ENCODE measurements at regions not wholly inside any gene's neighbourhood (a gene's known extent, or its start where the extent isn't known, plus 50 kb on each side); places are given as distances from the start of the nearest gene placed in this dataset.
A peak's percentile ranks its signal among the peaks of the same experiment; 100 is the strongest.

- H3K9ac ChIP-seq: no peak overlapping the region
- ChIA-PET CTCF (no interaction called here), POLR2A (no interaction called here)
- H3K9me2 ChIP-seq: no peaks in the 10 kb centered on the region
- H2AFZ ChIP-seq (ENCODE audit: low read depth): no peak overlapping the region
- no peaks in the 10 kb centered on the region for H3K9me3 ChIP-seq
- H4K20me1 ChIP-seq (ENCODE audit: insufficient read depth): no peaks in the 10 kb centered on the region
- no peaks in the 10 kb centered on the region for H3K79me2 ChIP-seq (ENCODE audit: insufficient read depth)
- H3K27me3 ChIP-seq (ENCODE audit: insufficient read depth): no peaks in the 10 kb centered on the region
- peaks cover 4 to 42% of the 10 kb centered on the region in 2 experiments; a peak in 2 of 4 replicates for H3K4me1 ChIP-seq (ENCODE audit: control insufficient read depth in 1 of 2, insufficient read depth in 2 of 2, low read depth in 1 of 2, low read length in 1 of 2)
- H3F3A ChIP-seq (replicated peaks; ENCODE audit: insufficient read depth): peaks cover 27% of the 10 kb centered on the region
- no peaks in the 10 kb centered on the region for H3K36me3 ChIP-seq (replicated peaks in 1 of 2; ENCODE audit: control insufficient read depth in 1 of 2, insufficient read depth in 2 of 2, low read length in 1 of 2)
- no peak overlapping the region for H3K4me2 ChIP-seq
- H3K4me3 ChIP-seq (ENCODE audit: low read depth in 2 of 2, low read length in 1 of 2): no peak overlapping the region
- H3K27ac ChIP-seq (ENCODE audit: low read depth in 2 of 2, low read length in 1 of 2): no peak overlapping the region
- no peak for TF ChIP-seq EZH2phosphoT487 (IDR thresholded peaks at IDR 0.05; ENCODE audit: borderline replicate concordance, low read depth)
- TF ChIP-seq, protein P1, sequence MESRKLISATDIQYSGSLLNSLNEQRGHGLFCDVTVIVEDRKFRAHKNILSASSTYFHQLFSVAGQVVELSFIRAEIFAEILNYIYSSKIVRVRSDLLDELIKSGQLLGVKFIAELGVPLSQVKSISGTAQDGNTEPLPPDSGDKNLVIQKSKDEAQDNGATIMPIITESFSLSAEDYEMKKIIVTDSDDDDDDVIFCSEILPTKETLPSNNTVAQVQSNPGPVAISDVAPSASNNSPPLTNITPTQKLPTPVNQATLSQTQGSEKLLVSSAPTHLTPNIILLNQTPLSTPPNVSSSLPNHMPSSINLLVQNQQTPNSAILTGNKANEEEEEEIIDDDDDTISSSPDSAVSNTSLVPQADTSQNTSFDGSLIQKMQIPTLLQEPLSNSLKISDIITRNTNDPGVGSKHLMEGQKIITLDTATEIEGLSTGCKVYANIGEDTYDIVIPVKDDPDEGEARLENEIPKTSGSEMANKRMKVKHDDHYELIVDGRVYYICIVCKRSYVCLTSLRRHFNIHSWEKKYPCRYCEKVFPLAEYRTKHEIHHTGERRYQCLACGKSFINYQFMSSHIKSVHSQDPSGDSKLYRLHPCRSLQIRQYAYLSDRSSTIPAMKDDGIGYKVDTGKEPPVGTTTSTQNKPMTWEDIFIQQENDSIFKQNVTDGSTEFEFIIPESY (IDR thresholded peaks at IDR 0.05; ENCODE audit: borderline replicate concordance, low read depth): no peak
- TF ChIP-seq ELF1 (IDR thresholded peaks at IDR 0.05): no peak
- no peak for TF ChIP-seq TEAD4 (IDR thresholded peaks at IDR 0.05; ENCODE audit: borderline replicate concordance, insufficient read depth)
- no peak for TF ChIP-seq FOXM1 (IDR thresholded peaks at IDR 0.05; ENCODE audit: low read depth)
- no peak for TF ChIP-seq FOXJ3 (CRISPR knock-in tag; IDR thresholded peaks at IDR 0.05)
- TF ChIP-seq CHD2 (IDR thresholded peaks at IDR 0.05; ENCODE audit: low read length, partially characterized antibody): no peak
- TF ChIP-seq YY1 (IDR thresholded peaks at IDR 0.05; ENCODE audit: low read depth): no peak
- TF ChIP-seq RAD21 (IDR thresholded peaks at IDR 0.05; ENCODE audit: low read length): no peak
- no peak for TF ChIP-seq RFX5 (IDR thresholded peaks at IDR 0.05; ENCODE audit: low read length)
- no peak for TF ChIP-seq TCF12 (IDR thresholded peaks at IDR 0.05)
- DNase-seq: no peak
Observed at GRCh38 chr1:98328855-98329254, 332.7 kb upstream of the SNX7 start.

- TF ChIP-seq SIN3A (IDR thresholded peaks at IDR 0.05; ENCODE audit: borderline replicate concordance, low read depth, low read length) (no peak), GABPA (IDR thresholded peaks at IDR 0.05; ENCODE audit: low read depth) (no peak), EP300 (IDR thresholded peaks at IDR 0.05; ENCODE audit: borderline replicate concordance in 1 of 2, low read depth in 1 of 2, low read length in 1 of 2) (no peak), TCF12 (IDR thresholded peaks at IDR 0.05) (no peak)
- TF ChIP-seq, protein P2, sequence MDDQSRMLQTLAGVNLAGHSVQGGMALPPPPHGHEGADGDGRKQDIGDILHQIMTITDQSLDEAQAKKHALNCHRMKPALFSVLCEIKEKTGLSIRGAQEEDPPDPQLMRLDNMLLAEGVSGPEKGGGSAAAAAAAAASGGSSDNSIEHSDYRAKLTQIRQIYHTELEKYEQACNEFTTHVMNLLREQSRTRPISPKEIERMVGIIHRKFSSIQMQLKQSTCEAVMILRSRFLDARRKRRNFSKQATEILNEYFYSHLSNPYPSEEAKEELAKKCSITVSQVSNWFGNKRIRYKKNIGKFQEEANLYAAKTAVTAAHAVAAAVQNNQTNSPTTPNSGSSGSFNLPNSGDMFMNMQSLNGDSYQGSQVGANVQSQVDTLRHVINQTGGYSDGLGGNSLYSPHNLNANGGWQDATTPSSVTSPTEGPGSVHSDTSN (IDR thresholded peaks at IDR 0.05): no peak
- Histone ChIP-seq H3K27me3 (ENCODE audit: insufficient read depth) (no peaks in the 10 kb centered on the region), H3K79me2 (ENCODE audit: insufficient read depth) (no peaks in the 10 kb centered on the region), H3F3A (replicated peaks; ENCODE audit: insufficient read depth) (peaks cover 42% of the 10 kb centered on the region), H2AFZ (ENCODE audit: low read depth) (no peak overlapping the region), H4K20me1 (ENCODE audit: insufficient read depth) (no peaks in the 10 kb centered on the region), H3K36me3 (replicated peaks in 1 of 2; ENCODE audit: control insufficient read depth in 1 of 2, insufficient read depth in 2 of 2, low read length in 1 of 2) (no peaks in the 10 kb centered on the region), H3K4me3 (ENCODE audit: low read depth in 2 of 2, low read length in 1 of 2) (no peak overlapping the region), H3K4me1 (ENCODE audit: control insufficient read depth in 1 of 2, insufficient read depth in 2 of 2, low read depth in 1 of 2, low read length in 1 of 2) (peaks cover 4 to 56% of the 10 kb centered on the region in 2 experiments; a peak in 2 of 4 replicates), H3K9me2 (no peaks in the 10 kb centered on the region), H3K27ac (ENCODE audit: low read depth in 2 of 2, low read length in 1 of 2) (peak overlapping the region; percentile 8 to 62; a peak in 3 of 4 replicates), H3K9me3 (no peaks in the 10 kb centered on the region), H3K9ac (peak overlapping the region; percentile 5; the same call in 1 of the 2 replicates), H3K4me2 (0 out of 2 replicates have a peak overlapping the region, but pooled peaks have one; percentile 14)
- ChIA-PET CTCF (no interaction called here), POLR2A (no interaction called here)
- 91% methylated on average over 9 of the region's 9 CpGs for WGBS (ENCODE audit: low lambda C conversion rate)
- no peak for DNase-seq
Observed at GRCh38 chr1:98327220-98327861, 334.2 kb upstream of the SNX7 start.
